ENCODE measurements at regions not wholly inside any gene's neighbourhood (a gene's known extent, or its start where the extent isn't known, plus 50 kb on each side); places are given as distances from the start of the nearest gene placed in this dataset.

DNA sequence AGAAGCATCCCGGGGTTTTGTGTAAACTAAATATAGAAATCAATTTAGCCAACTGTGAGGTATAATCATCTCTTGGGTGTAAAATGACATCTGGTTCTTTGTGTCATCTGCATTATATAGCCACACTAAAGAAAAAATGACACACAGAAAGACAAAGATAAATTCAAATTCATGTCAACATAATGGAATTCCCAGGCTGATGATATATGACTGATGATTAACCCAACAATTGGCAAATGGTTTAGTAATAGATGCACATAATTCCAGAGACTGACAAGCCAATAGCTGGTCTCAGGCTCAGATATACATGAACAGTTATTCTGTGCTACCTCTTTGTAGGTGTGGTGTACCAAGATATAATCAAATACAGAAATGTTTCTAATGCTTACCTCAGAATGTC lies 375.4 kb upstream of the PITX2 start (continued):
- TF ChIP-seq, protein P1, sequence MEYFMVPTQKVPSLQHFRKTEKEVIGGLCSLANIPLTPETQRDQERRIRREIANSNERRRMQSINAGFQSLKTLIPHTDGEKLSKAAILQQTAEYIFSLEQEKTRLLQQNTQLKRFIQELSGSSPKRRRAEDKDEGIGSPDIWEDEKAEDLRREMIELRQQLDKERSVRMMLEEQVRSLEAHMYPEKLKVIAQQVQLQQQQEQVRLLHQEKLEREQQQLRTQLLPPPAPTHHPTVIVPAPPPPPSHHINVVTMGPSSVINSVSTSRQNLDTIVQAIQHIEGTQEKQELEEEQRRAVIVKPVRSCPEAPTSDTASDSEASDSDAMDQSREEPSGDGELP (CRISPR knock-in tag; IDR thresholded peaks at IDR 0.05; ENCODE audit: borderline replicate concordance) = no peak
- TF ChIP-seq YY1 (IDR thresholded peaks at IDR 0.05; ENCODE audit: borderline replicate concordance in 1 of 3, control insufficient read depth in 1 of 3, extremely low read depth in 1 of 3, insufficient read depth in 3 of 3, insufficient read length in 1 of 3, insufficient replicate concordance in 2 of 3, low read depth in 1 of 3, low read length in 2 of 3) = no peak
- TF ChIP-seq HDAC2 (IDR thresholded peaks at IDR 0.05) = no peak
- TF ChIP-seq, protein P2, sequence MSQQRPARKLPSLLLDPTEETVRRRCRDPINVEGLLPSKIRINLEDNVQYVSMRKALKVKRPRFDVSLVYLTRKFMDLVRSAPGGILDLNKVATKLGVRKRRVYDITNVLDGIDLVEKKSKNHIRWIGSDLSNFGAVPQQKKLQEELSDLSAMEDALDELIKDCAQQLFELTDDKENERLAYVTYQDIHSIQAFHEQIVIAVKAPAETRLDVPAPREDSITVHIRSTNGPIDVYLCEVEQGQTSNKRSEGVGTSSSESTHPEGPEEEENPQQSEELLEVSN (IDR thresholded peaks at IDR 0.05; ENCODE audit: borderline replicate concordance in 1 of 2, extremely low read depth in 1 of 2, insufficient read depth in 1 of 2, insufficient read length in 1 of 2, low read depth in 1 of 2, low read length in 1 of 2, poor library complexity in 1 of 2, severe bottlenecking in 1 of 2) = no peak

DNA sequence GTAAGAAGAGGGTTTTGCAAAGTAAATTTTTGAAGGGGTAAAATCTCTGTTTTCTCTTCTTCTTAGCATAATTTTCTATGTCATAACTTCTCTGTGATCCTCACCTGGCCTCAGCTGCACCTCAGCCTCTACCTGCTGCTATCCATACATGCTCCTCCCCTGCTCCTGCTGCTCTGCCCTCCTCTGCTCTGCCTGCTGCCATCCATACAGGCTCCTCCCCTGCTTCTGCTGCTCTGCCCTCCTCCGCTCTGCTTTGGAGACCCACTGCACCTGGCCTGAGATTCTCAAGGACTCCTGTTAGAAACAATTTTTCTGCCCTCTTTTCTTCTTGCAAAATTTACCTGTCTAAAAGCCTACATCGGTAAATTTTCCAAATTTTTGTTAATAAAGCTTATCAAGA lies 388.6 kb upstream of the PITX2 start:
- BruUV-seq (replicated peaks) = no TSS peak
- TF ChIP-seq DACH1 (IDR thresholded peaks at IDR 0.05; ENCODE audit: partially characterized antibody) (no peak), SMAD1 (IDR thresholded peaks at IDR 0.05; ENCODE audit: low read depth, low read length, partially characterized antibody) (no peak), ZNF175 (CRISPR knock-in tag; IDR thresholded peaks at IDR 0.05; ENCODE audit: low read depth) (no peak), PHF20 (IDR thresholded peaks at IDR 0.05; ENCODE audit: partially characterized antibody) (no peak)
- TF ChIP-seq, protein P3, sequence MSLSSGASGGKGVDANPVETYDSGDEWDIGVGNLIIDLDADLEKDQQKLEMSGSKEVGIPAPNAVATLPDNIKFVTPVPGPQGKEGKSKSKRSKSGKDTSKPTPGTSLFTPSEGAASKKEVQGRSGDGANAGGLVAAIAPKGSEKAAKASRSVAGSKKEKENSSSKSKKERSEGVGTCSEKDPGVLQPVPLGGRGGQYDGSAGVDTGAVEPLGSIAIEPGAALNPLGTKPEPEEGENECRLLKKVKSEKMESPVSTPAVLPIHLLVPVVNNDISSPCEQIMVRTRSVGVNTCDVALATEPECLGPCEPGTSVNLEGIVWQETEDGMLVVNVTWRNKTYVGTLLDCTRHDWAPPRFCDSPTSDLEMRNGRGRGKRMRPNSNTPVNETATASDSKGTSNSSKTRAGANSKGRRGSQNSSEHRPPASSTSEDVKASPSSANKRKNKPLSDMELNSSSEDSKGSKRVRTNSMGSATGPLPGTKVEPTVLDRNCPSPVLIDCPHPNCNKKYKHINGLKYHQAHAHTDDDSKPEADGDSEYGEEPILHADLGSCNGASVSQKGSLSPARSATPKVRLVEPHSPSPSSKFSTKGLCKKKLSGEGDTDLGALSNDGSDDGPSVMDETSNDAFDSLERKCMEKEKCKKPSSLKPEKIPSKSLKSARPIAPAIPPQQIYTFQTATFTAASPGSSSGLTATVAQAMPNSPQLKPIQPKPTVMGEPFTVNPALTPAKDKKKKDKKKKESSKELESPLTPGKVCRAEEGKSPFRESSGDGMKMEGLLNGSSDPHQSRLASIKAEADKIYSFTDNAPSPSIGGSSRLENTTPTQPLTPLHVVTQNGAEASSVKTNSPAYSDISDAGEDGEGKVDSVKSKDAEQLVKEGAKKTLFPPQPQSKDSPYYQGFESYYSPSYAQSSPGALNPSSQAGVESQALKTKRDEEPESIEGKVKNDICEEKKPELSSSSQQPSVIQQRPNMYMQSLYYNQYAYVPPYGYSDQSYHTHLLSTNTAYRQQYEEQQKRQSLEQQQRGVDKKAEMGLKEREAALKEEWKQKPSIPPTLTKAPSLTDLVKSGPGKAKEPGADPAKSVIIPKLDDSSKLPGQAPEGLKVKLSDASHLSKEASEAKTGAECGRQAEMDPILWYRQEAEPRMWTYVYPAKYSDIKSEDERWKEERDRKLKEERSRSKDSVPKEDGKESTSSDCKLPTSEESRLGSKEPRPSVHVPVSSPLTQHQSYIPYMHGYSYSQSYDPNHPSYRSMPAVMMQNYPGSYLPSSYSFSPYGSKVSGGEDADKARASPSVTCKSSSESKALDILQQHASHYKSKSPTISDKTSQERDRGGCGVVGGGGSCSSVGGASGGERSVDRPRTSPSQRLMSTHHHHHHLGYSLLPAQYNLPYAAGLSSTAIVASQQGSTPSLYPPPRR (CRISPR knock-in tag; IDR thresholded peaks at IDR 0.05; ENCODE audit: borderline replicate concordance) = no peak
- TF ChIP-seq, protein P4, sequence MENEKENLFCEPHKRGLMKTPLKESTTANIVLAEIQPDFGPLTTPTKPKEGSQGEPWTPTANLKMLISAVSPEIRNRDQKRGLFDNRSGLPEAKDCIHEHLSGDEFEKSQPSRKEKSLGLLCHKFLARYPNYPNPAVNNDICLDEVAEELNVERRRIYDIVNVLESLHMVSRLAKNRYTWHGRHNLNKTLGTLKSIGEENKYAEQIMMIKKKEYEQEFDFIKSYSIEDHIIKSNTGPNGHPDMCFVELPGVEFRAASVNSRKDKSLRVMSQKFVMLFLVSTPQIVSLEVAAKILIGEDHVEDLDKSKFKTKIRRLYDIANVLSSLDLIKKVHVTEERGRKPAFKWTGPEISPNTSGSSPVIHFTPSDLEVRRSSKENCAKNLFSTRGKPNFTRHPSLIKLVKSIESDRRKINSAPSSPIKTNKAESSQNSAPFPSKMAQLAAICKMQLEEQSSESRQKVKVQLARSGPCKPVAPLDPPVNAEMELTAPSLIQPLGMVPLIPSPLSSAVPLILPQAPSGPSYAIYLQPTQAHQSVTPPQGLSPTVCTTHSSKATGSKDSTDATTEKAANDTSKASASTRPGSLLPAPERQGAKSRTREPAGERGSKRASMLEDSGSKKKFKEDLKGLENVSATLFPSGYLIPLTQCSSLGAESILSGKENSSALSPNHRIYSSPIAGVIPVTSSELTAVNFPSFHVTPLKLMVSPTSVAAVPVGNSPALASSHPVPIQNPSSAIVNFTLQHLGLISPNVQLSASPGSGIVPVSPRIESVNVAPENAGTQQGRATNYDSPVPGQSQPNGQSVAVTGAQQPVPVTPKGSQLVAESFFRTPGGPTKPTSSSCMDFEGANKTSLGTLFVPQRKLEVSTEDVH (IDR thresholded peaks at IDR 0.05; ENCODE audit: low read depth, partially characterized antibody) = no peak

More for the DNA sequence above, 388.6 kb upstream of the PITX2 start:
- H3K9ac ChIP-seq (ENCODE audit: insufficient read depth in 1 of 2, low read depth in 2 of 2, low read length in 2 of 2) = no peak overlapping the region
- in situ Hi-C loops (cut with MboI) = no loop called here
- ChIA-PET POLR2A (no interaction called here), CTCF (ENCODE audit: low intra/inter-chr PET ratio) (no interaction called here)
- H3K4me1 ChIP-seq (replicated peaks in 1 of 2; ENCODE audit: control insufficient read depth in 2 of 2, insufficient read depth in 2 of 2, low read length in 2 of 2) = no peaks in the 10 kb centered on the region
- no peak overlapping the region for H3K4me2 ChIP-seq (ENCODE audit: insufficient read depth, low read length)
- no peak overlapping the region for H3K27ac ChIP-seq (ENCODE audit: extremely low read depth, low read depth, low read length)
- no peaks in the 10 kb centered on the region for H3K9me1 ChIP-seq (ENCODE audit: control insufficient read depth, insufficient read depth, low read length)
- no peaks in the 10 kb centered on the region for H3K79me2 ChIP-seq (ENCODE audit: control insufficient read depth, insufficient read depth, low read length)
- H4K20me1 ChIP-seq (replicated peaks; ENCODE audit: control insufficient read depth, insufficient read depth, low read length) = no peaks in the 10 kb centered on the region
- FAIRE-seq (no peak), DNase-seq (ENCODE audit: extremely low read depth in 1 of 4, low spot score in 3 of 4) (no peak), ATAC-seq (no peak)
- 6% methylated on average over 2 of the region's 2 CpGs for WGBS (ENCODE audit: insufficient coverage, low coverage, missing lambda C conversion rate)
- no peak overlapping the region for H2AFZ ChIP-seq (ENCODE audit: low read depth, low read length)
- no peaks in the 10 kb centered on the region for H3K9me3 ChIP-seq (replicated peaks; ENCODE audit: control insufficient read depth, insufficient read depth, low read depth, low read length)
- H3K27me3 ChIP-seq (ENCODE audit: control insufficient read depth in 2 of 2, insufficient read depth in 2 of 2, low read length in 2 of 2) = no peaks in the 10 kb centered on the region
- H3K36me3 ChIP-seq (ENCODE audit: control insufficient read depth, insufficient read depth, low read length) = no peaks in the 10 kb centered on the region
- intact Hi-C loops (cut with micrococcal nuclease) = no loop called here
- no peak overlapping the region for H3K4me3 ChIP-seq
